Lower lobe of right lung (tissue), 2 donors: ENCODE measurements at regions not wholly inside any gene's neighbourhood (a gene's known extent, or its start where the extent isn't known, plus 50 kb on each side); places are given as distances from the start of the nearest gene placed in this dataset.

ENCODE experiments used
- ATAC-seq, 2 donors: fragments of 200-7000 bp; cut with Tn5 transposase; one replicate each; pipeline ENCODE4 v1.9.1; 2020 to 2022; ENCODE audit warnings: mild to moderate bottlenecking in 2 of 2, moderate library complexity in 2 of 2
- DNase-seq: peaks from one replicate; pipeline ENCODE4 v3.0.0-alpha.2; 2020
- H3K27ac ChIP-seq: fragments of 200-600 bp; one replicate; pipeline ENCODE4 v1.8.0; 2022
- H3K27me3 ChIP-seq: fragments of 200-600 bp; one replicate; pipeline ENCODE4 v1.8.0; 2022; ENCODE audit warnings: low read depth
- H3K36me3 ChIP-seq: fragments of 200-600 bp; one replicate; pipeline ENCODE4 v1.8.0; 2022; ENCODE audit warnings: mild to moderate bottlenecking
- H3K4me1 ChIP-seq: fragments of 200-600 bp; one replicate; pipeline ENCODE4 v1.8.0; 2022
- H3K4me3 ChIP-seq: fragments of 200-600 bp; one replicate; pipeline ENCODE4 v1.8.0; 2022; ENCODE audit warnings: mild to moderate bottlenecking
- H3K9me3 ChIP-seq: fragments of 200-600 bp; one replicate; pipeline ENCODE4 v1.8.0; 2022
- intact Hi-C: fragments of 100-400 bp; cut with DNase I; formaldehyde crosslinking; loops from one replicate; pipeline ENCODE4 v1.11.0; 2022
- TF ChIP-seq, protein P1 (sequence below): fragments of 200-600 bp; IDR thresholded peaks from one replicate; pipeline ENCODE4 v1.8.0; 2022; ENCODE audit warnings: antibody characterized with exemption, mild to moderate bottlenecking
- donor health status: DM: no; HTN: yes; CAD: no; lungs with severe emphysema.

DNA sequence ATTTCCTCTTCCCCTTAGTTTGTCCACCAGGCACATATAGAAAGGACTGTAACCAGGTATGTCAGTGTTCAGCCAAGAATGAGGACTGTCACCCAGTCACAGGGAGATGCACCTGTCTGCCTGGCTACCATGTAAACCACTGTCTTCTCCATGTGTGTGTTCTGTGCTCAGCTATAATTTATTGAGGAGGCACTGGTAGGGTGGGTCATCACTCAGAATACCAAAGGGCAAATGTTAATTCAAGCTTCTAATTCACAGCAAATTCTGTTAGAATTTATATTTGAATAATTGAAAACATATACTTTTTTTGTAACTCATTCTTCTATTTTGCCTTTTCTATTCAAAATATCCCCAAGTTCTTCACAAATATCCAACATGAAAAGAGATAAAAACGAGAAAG lies 780.4 kb downstream of the MECOM start:
- intact Hi-C loops, result no loop called here
- Histone ChIP-seq H3K27me3 (no peaks in the 10 kb centered on the region), H3K4me1 (no peaks in the 10 kb centered on the region), H3K4me3 (no peak overlapping the region), H3K27ac (no peak overlapping the region), H3K36me3 (no peaks in the 10 kb centered on the region), H3K9me3 (no peaks in the 10 kb centered on the region)
- no peak for ATAC-seq
- no peak for DNase-seq
- TF ChIP-seq, protein P1, sequence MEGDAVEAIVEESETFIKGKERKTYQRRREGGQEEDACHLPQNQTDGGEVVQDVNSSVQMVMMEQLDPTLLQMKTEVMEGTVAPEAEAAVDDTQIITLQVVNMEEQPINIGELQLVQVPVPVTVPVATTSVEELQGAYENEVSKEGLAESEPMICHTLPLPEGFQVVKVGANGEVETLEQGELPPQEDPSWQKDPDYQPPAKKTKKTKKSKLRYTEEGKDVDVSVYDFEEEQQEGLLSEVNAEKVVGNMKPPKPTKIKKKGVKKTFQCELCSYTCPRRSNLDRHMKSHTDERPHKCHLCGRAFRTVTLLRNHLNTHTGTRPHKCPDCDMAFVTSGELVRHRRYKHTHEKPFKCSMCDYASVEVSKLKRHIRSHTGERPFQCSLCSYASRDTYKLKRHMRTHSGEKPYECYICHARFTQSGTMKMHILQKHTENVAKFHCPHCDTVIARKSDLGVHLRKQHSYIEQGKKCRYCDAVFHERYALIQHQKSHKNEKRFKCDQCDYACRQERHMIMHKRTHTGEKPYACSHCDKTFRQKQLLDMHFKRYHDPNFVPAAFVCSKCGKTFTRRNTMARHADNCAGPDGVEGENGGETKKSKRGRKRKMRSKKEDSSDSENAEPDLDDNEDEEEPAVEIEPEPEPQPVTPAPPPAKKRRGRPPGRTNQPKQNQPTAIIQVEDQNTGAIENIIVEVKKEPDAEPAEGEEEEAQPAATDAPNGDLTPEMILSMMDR, result no peak

DNA sequence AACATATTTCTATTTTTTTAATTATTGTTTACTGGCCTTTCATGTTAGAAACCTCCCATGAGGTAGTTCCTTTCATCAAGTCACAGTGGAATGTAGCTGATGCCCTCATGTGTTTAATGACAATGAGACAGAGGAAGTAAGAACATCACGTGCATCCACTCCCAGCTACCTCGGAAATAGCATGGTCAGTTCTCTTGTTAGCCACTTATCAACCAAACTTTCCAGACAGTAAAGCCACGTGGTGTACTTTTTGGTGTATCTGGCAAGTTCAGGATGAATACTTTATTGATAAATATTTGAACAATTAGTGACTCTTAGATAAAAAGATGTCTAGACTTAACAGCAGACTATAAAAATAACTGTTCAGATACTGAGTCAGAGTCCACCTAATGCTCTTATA lies 781.7 kb downstream of the MECOM start:
- Histone ChIP-seq H3K9me3 (no peaks in the 10 kb centered on the region), H3K27me3 (no peaks in the 10 kb centered on the region), H3K4me3 (no peak overlapping the region), H3K36me3 (no peaks in the 10 kb centered on the region), H3K4me1 (no peaks in the 10 kb centered on the region), H3K27ac (no peak overlapping the region)
- DNase-seq (no peak), ATAC-seq (no peak)
- intact Hi-C loops, result no loop called here
- TF ChIP-seq, protein P1, result no peak

DNA sequence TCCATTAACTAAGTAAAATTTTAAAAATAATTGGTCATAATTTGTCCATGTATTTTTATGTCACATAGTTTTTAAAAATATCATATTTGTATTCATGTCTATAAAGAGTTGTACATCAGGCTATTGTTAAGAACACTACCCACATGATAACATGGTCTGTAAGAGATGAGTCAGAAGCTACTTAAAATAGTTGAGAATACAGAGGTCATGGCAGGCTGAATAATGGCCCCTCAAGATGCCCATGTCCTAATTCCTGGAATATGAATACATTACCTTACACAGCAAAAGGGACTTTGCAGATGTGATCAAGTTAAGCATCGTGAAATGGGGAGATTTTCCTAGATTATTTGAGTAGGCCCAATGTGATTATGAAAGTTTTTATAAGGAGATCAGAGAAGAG lies 782.9 kb upstream of the GOLIM4 start:
- no peaks in the 10 kb centered on the region for H3K9me3 ChIP-seq
- intact Hi-C loops, result no loop called here
- no peak overlapping the region for H3K4me3 ChIP-seq
- no peak for ATAC-seq
- H3K27me3 ChIP-seq, result no peaks in the 10 kb centered on the region
- TF ChIP-seq, protein P1, result no peak
- no peak overlapping the region for H3K27ac ChIP-seq
- no peaks in the 10 kb centered on the region for H3K36me3 ChIP-seq
- DNase-seq, result no peak
- no peaks in the 10 kb centered on the region for H3K4me1 ChIP-seq

DNA sequence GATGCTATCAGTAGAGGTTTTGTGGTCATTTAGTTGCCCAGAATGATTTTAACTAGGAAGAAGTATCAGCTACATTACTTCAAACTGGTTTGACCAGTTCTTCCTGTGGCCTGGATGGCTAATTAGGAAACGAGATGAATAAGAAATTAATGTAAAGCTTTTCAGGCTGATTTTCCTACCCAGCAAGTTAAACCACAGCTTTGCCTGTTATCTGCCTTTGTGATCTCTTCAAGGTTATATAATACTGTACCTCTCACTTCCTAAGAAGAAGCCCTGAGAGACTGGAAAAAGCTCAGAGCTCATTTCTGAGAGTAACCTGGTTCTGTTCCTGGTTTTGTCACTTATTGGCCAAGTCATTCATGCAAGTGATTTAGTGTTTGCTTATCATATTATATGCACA lies 782.2 kb upstream of the GOLIM4 start:
- no peaks in the 10 kb centered on the region for H3K9me3 ChIP-seq
- peak in 1 of 2 donors; percentile 12 for ATAC-seq
- no peaks in the 10 kb centered on the region for H3K27me3 ChIP-seq
- no peaks in the 10 kb centered on the region for H3K4me1 ChIP-seq
- H3K4me3 ChIP-seq, result no peak overlapping the region
- H3K36me3 ChIP-seq, result no peaks in the 10 kb centered on the region
- TF ChIP-seq, protein P1, result no peak
- DNase-seq, result no peak
- no peak overlapping the region for H3K27ac ChIP-seq
- intact Hi-C loops, result no loop called here

DNA sequence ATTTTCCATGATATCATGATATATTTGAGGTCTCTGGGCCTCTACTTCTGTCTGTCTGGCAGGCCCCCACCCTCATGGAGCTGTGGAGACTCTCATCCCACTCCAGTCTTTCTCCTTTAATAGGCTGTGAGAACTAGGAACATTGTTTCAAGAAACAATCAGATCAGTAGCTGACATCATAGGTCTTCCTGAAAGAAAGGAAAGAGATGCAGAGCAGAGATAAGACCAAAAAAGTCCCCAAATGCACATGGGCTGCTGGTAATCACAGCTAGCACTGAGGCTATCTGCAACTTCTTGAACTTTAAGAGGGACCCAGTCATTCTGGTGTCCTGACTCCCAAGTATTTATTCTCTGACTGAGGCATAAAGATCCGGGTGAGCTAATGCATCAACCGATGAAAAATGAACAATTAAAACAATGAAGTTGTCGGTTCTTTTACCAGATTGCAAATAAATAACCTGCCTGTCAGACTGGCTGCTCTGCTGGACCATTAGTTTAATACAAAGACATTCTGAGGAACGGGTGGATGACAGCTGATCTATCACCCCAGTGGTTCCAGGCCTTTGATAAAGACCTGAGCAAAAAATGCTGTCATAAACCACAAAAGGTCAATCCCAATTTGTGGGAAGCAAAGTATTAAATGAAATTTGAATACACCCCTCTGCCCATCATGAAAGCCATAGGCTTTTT lies 780.8 kb upstream of the GOLIM4 start:
- no peaks in the 10 kb centered on the region for H3K4me1 ChIP-seq
- no peak for DNase-seq
- H3K27me3 ChIP-seq, result no peaks in the 10 kb centered on the region
- H3K27ac ChIP-seq, result no peak overlapping the region
- intact Hi-C loops, result no loop called here
- peak in 1 of 2 donors; percentile 24 for ATAC-seq
- TF ChIP-seq, protein P1, result no peak
- H3K36me3 ChIP-seq, result no peaks in the 10 kb centered on the region
- H3K9me3 ChIP-seq, result no peaks in the 10 kb centered on the region
- no peak overlapping the region for H3K4me3 ChIP-seq
